Ovary (tissue), 3 donors: ENCODE measurements at regions not wholly inside any gene's neighbourhood (a gene's known extent, or its start where the extent isn't known, plus 50 kb on each side); places are given as distances from the start of the nearest gene placed in this dataset.
"Not testable (repeated sequence)": the region's sequence is repeated elsewhere in the genome, so short reads cannot be mapped to it uniquely, and the experiment has no call there.

Experiments used
- EP300 ChIP-seq: sonication (generic); formaldehyde crosslinking; IDR thresholded peaks from one replicate; pipeline ENCODE4 v1.6.1; 2017; ENCODE audit warnings: antibody characterized with exemption
- POLR2A ChIP-seq: fragments of 450-650 bp; IDR thresholded peaks from one replicate; pipeline ENCODE4 v1.6.1; 2017; ENCODE audit warnings: antibody characterized with exemption, mild to moderate bottlenecking, moderate library complexity
- TF ChIP-seq, protein P1 (sequence below), 3 donors: fragments of 450-650 bp in 2 of 3; fragments of 200-600 bp in 1 of 3; IDR thresholded peaks; one replicate each; pipeline versions ENCODE4 v1.5.1 to v1.8.0; 2016 to 2022; ENCODE audit warnings: antibody characterized with exemption in 3 of 3, mild to moderate bottlenecking in 1 of 3
- donor health status: DM: no; HTN: no; CAD: no.

- TF ChIP-seq, protein P1, sequence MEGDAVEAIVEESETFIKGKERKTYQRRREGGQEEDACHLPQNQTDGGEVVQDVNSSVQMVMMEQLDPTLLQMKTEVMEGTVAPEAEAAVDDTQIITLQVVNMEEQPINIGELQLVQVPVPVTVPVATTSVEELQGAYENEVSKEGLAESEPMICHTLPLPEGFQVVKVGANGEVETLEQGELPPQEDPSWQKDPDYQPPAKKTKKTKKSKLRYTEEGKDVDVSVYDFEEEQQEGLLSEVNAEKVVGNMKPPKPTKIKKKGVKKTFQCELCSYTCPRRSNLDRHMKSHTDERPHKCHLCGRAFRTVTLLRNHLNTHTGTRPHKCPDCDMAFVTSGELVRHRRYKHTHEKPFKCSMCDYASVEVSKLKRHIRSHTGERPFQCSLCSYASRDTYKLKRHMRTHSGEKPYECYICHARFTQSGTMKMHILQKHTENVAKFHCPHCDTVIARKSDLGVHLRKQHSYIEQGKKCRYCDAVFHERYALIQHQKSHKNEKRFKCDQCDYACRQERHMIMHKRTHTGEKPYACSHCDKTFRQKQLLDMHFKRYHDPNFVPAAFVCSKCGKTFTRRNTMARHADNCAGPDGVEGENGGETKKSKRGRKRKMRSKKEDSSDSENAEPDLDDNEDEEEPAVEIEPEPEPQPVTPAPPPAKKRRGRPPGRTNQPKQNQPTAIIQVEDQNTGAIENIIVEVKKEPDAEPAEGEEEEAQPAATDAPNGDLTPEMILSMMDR (IDR thresholded peaks at IDR 0.05), result not testable (repeated sequence)
- not testable (repeated sequence) for TF ChIP-seq EP300, POLR2A
Observed at GRCh38 chr10:95137990-95138625, 55.9 kb upstream of the ACSM6 start.
